ENCODE measurements at regions not wholly inside any gene's neighbourhood (a gene's known extent, or its start where the extent isn't known, plus 50 kb on each side); places are given as distances from the start of the nearest gene placed in this dataset.
"Not testable (repeated sequence)": the region's sequence is repeated elsewhere in the genome, so short reads cannot be mapped to it uniquely, and the experiment has no call there.

- not testable (repeated sequence) for DNase-seq (ENCODE audit: low read depth); H3K4me3 ChIP-seq (ENCODE audit: low read length)
Measured at GRCh38 chr4:8943367-8943766, 71.7 kb upstream of the HMX1 start.

- DNase-seq (ENCODE audit: low read depth); H3K4me3 ChIP-seq (ENCODE audit: low read length): not testable (repeated sequence)
Measured at GRCh38 chr4:8942088-8942487, 70.4 kb upstream of the HMX1 start.

GRCh38 chr4:8941492-8941805, 69.8 kb upstream of the HMX1 start:
- DNase-seq (ENCODE audit: low read depth); H3K4me3 ChIP-seq (ENCODE audit: low read length): not testable (repeated sequence)

- no peak for TF ChIP-seq CTCF (conservative IDR thresholded peaks at IDR 0.05; ENCODE audit: low read depth, low read length)
- no peak overlapping the region for H3K4me3 ChIP-seq (ENCODE audit: low read length)
- DNase-seq (ENCODE audit: low read depth), result no peak
Measured at GRCh38 chr4:8940792-8941491, 69.3 kb upstream of the HMX1 start.

GRCh38 chr4:8939840-8940742, 68.5 kb upstream of the HMX1 start:
- DNase-seq (ENCODE audit: low read depth), result no peak
- no peak overlapping the region for H3K4me3 ChIP-seq (ENCODE audit: low read length)

GRCh38 chr4:8939160-8939839, 67.7 kb upstream of the HMX1 start:
- no peak for TF ChIP-seq CTCF (conservative IDR thresholded peaks at IDR 0.05; ENCODE audit: low read depth, low read length)
- no peak for DNase-seq (ENCODE audit: low read depth)

More at GRCh38 chr4:8939840-8940742, 68.5 kb upstream of the HMX1 start:
- TF ChIP-seq CTCF (conservative IDR thresholded peaks at IDR 0.05; ENCODE audit: low read depth, low read length), result no peak

GRCh38 chr4:8938623-8939022, 67.0 kb upstream of the HMX1 start:
- DNase-seq (ENCODE audit: low read depth), result no peak
- no peak overlapping the region for H3K4me3 ChIP-seq (ENCODE audit: low read length)
- no peak for TF ChIP-seq CTCF (conservative IDR thresholded peaks at IDR 0.05; ENCODE audit: low read depth, low read length)

More at GRCh38 chr4:8939160-8939839, 67.7 kb upstream of the HMX1 start:
- no peak overlapping the region for H3K4me3 ChIP-seq (ENCODE audit: low read length)

- no peak for TF ChIP-seq CTCF (conservative IDR thresholded peaks at IDR 0.05; ENCODE audit: low read depth, low read length)
- no peak overlapping the region for H3K4me3 ChIP-seq (ENCODE audit: low read length)
- no peak for DNase-seq (ENCODE audit: low read depth)
Measured at GRCh38 chr4:8938137-8938536, 66.5 kb upstream of the HMX1 start.

Data from retinal pigment epithelial cell (primary cell).